HG02885 (cell line): ENCODE measurements at regions not wholly inside any gene's neighbourhood (a gene's known extent, or its start where the extent isn't known, plus 50 kb on each side); places are given as distances from the start of the nearest gene placed in this dataset.
"Not testable (repeated sequence)": the region's sequence is repeated elsewhere in the genome, so short reads cannot be mapped to it uniquely, and the experiment has no call there.

Experiments
- ATAC-seq: cut with Tn5 transposase; IDR thresholded peaks from one replicate; pipeline ENCODE4 v1.9.1; 2021; ENCODE audit warnings: mild to moderate bottlenecking; ENCODE audit not compliant: unreplicated experiment, poor library complexity

DNA sequence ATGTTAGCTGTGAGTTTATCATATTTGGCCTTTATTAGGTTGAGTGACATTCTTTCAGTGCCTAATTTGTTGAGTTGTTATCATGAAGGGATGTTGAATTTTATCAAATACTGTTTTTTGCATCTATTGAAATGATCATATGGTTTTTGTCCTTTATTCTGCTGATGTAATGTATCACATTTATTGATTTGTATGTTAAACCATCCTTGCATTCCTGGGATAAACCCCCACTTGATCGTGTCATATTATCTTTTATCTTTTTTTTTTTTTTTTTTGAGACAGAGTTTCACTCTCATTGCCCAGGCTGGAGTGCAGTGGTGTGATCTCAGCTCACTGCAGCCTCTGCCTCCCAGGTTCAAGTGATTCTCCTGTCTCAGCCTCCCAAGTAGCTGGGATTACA is 51.9 kb upstream of the MFGE8 start:
- ATAC-seq = not testable (repeated sequence)

DNA sequence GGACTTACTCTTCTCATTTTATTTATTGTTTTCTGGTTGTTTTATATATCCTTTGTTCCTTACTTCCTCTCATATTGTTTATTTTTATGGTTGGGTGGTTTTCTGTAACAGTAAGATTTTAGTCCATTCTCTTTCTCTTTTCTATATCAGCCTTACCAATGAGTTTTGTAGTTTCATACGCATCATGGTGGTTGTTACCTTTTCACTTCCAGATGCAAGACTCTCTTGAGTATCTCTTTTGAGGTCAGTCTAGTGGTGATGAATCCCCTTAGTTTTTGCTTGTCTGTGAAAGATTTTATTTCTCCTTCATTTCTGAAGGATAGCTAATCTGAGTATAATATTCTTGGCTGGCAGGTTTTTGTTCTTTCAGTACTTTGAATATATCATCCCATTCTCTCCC is 57.1 kb upstream of the MFGE8 start:
- no peak for ATAC-seq

DNA sequence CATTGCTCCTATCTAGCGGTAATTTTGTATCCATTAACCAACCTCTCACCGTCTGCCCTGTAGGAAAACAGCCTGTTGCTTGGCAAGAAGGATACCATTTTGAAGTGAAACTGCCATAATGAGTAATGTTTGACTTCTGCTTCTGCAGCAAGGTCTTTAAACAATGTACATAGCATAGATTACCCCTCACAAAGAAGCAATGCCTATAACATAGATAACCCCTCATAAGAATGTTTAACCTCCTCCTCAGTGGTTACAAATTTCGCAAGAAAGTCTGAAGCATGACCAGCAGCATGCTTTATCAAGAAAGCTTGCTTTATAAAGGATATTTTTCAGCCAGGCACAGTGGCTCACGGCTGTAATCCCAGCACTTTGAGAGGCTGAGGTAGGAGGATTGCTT is 61.2 kb upstream of the MFGE8 start:
- ATAC-seq = no peak

DNA sequence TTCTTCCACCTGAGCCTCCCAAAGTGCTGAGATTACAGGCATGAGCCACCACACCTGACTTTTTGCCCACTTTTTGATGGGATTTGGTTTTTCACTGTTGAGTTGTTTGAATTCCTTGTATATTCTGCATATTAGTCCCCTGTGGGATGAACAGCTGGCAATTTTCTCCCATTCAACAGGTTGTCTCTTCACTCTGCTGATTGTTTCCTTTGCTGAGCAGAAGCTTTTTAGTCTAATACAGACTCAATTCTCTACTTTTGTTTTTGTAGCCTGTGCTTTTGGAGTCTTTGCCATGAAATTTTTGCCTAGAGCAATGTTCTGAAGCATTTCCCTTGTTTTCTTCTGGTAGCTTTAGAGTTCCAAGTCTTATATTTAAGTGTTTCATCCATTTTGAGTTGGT is 62.7 kb upstream of the MFGE8 start:
- no peak for ATAC-seq

DNA sequence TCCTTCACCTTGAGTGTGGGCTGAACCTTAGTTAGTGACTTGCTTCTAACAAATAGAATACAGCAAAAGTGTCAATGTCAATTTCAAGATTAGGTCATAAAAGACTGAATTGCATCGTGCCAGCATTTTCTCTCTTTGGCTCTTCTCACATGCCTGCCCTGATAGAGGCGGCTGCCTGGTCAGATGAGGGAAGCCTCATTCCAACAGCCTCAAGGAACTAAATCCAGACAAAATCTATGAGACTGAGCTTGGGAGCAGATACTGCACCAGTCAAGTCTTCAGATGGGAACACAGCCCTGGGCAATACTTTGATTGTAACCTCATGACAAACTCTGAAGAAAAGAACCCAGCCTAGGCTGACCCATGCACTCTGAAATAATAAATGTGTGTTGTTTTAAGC is 63.5 kb upstream of the MFGE8 start:
- ATAC-seq = no peak

DNA sequence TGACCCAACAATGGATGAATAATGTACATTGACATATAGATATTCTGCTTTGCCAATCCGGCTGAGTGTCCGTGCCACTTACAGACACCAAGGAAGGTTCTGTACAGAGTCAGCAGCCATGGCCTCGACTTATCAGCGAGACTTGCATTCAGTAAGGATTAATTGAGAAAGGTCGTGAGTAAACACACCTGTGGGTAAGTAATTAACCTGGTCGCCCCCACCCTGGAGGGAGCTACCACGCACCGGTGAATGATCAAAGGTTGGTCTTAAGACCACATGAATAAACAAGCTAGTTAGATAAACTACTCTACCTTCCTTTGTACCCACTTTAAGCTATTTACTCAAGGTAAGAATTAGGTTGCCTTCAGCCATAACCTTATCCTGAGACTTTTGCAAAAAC is 66.5 kb upstream of the MFGE8 start:
- no peak for ATAC-seq

DNA sequence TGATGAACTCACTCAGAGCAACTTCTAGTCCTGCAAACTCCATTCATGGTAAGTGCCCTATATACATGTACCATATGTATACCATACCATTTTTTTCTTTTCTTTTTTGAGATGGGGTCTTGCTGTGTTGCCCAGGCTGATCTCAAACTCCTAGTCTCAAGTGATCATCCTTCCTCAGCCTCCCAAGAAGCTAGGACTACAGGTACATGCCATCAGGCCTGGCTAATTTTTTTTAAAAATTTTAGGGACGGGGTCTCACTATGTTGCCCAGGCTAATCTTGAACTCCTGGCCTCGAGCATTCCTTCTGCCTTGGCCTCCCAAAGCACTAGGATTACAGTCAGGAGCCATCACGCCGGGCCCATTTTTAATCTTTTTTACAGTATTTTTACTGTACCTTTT is 67.3 kb upstream of the MFGE8 start:
- ATAC-seq = no peak

DNA sequence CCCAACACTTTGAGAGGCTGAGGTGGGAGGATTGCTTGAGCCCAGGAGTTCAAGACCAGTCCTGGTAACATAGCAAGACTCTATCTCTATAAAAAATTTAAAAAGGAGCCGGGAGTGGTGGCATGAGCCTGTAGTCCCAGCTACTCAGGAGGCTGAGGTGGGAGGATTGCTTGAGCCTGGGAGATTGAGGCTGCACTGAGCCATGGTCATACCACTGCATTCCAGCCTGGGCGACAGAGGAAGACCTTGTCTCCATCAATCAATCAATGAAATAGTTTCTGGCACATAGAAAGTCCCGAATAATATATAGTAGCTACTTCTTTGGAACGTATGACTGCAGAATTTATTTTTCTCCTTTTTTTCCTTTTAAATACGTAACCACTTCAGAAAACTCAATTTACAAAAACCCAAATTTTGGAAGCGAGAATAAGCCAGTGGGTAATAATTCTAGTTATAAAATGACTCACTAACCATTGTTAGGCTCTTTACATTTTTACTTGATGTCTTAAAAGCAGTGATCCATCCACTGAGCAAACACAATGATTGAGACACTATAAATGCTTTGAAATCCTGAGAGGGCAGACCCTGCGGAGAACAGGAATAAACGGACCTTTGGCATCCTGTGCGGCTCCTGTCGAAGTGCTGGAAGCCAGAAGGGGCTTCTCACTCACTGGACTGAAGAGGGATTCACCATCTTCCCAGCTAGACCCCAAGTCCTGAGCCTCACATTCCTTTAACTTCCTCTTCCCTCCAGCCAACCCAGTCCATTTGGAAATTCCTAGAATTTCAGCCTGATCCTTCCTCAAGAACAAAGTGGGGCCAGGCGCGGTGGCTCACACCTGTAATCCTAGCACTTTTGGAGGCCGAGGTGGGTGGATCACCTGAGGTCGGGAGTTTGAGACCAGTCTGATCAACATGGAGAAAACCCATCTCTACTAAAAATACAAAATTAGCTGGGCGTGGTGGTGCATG is 68.4 kb upstream of the MFGE8 start:
- ATAC-seq = no peak

DNA sequence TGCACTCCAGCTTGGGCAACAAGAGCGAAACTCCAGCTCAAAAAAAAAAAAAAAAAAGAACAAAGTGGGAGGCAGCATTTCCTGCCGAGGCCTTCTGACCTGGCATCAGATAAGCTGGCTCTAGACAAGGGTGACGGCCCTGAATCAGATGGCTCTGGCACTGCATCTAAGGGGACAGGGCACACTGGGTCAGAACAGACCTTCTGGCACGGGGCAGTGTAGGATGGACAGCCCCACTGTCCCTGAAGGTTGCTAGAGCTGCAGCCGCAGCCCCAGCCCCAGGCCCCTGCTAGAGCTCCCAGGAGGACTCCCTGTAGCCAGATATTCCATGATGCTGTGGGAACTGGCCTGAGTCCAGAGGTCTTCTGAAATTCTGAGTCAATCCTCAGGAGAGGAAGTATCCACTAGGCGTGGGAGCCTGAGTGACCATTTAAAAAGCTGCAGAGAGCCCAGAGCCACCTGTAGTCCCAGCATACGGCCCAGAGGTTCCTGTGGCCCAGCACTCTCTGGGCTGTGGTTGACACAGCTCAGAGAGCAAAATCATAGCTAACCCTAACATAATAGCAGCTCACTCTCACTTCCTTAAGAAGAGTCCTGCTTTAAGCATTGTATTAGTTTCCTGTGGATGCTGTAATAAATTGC is 69.2 kb upstream of the MFGE8 start:
- ATAC-seq = peak; percentile 99

DNA sequence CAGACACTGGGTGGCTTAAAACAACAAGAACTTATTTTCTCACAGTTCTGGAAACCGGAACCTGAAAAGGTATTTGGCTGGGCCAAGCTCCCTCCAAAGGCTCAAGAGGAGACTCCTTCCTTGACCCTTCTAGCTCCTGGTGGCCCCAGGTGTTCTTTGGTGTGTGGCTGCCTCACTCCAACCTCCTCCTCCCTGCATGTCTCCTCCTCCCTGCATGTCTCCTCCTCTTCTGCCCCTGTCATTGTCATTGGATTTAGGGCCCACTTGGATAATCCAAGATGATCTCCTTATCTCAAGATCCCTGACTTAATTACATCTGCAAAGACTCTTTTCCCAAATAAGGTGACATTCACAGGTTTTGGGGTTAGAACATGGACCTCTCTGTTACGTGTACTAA is 69.8 kb upstream of the MFGE8 start:
- no peak for ATAC-seq

DNA sequence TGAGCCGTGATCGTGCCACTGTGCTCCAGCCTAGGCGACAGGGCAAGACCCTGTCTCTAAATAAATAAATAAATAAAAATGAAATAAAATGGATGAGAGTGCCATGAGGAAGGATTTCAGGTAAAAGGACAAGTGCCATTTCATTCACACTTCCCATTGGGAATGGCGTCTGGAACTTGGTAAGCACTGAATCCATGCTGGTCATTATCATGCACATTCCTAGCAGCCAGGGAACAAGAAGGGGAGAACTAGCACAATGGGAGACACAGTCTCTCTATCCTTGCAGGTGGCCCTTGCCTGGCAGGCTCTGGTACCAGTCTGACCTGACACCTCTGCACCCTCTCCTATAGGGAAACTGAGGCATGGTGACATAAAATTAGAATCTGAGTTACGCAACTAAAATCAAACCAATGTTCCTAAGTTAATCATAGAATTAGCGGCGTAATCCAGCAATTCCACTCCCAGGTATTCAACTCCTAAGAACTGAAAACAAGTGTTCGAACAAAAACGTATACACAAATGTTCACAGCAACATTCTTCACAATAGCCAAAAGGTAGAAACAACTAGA is 70.8 kb upstream of the MFGE8 start:
- ATAC-seq = no peak

DNA sequence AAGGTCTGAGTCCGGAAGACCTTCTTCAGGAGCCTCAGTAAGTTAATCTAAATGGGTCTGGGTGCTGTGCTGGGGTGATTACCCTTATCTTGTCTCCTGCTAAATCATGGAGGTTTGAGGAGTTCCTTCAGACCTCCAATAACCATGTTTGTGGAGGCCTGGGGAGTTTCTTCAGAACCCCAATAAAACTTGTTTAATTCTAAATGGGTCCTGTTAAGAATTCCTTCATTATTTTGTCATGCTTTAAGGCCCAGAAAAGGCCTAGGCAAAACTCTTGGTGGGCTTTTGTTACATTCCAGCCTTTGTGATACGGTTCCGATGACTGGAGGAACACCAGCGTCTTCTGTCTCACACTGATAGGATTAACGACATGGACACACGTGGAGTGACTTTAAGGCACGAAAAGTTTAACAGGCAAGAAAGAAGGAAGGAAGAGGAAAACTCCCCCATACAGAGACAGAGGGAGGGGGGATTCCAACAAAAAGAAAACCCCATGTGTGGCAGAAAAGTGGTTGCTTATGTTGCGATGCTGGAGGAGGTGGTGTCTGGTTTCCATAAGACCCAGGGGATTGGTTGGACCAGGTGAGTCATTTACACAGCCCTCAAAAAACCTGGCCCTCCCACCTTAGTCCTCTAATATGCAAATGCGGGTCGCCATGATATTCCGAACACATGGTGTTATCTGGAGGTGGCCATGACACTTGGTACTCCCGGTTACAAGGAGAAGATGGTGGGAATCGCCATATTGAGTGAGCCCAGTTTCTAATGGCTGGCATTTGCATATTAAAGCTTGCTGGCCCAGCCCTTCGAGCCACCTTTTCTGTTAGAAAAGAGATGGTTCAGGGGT is 72.6 kb upstream of the MFGE8 start:
- no peak for ATAC-seq

DNA sequence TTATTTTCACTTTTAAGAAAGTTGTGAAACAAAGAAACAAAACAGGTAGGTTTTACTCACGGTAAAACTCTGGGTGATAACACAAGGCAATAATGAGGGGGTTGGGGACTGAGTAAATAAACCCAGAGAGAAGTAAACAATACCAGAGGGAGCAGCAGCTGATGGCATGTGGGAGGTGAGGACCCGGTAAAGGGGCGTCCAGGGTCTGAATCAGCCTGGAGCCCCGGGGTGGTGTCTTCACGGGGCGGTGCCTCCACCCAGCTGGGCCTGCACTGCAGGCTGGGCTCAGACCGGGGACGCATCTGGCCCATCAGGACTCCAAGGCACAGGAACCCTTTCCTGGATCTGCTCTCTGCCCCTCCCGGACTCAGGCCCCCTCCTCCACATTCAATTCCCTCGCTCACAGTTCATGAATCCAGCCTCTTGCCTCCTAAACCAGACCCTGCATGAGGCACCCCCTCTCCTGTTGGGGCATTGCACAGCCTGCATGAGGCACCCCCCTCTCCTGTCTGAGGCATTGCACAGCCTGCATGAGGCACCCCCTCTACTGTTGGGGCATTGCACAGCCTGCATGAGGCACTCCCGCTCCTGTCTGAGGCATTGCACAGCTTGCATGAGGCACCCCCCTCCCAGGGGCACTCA is 73.9 kb upstream of the MFGE8 start:
- no peak for ATAC-seq

DNA sequence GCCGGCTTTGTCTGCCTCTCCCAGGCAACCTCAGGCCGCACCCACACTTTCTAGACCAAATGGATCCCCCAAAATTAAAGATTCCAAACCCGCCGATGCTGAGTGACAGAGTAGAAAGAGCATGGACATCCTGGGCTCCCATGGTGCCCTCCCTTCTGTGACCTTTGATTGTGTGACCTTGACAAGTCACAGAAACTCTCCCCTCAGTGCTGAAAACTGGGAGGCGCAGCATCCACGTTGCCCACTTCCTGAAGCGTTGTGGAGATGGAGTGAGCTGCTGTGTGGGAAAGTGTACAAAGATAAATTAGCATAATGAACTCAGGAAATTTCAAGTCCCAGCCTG is 74.4 kb upstream of the MFGE8 start:
- no peak for ATAC-seq

DNA sequence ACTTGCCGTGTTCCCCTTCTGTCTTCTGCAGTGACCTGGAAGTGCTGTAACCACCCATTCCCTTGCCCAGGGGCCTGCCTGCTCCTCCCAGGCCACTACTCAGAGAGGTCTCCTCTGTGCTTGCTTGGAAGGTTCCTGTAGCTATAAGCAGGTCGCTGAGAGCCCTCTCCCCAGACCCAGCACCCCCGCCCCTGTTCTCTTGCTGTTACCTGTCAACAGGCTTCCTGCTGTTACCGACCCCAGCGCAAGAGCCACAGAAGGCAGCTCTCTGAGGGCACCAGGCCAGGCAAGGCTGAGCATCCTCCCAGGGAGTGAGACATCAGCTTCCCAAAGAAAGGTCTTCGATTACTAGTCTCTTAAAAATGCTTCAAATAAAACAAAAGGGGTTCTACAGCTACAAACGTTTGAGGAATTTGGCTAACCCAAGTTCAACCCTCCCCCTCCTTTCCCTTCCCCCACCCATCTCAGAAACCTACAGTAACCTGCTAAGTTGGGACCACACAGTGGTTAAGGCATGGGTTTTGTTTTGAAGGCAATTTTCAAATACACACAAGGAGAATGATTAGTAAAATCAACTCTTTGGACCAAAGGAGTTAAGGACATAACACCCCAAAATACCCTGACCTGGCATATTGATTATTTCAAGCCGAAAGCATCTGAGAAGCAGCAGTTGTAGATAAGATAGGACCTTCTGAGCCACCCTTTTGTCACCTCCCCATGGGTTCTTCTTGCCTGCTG is 74.9 kb upstream of the MFGE8 start:
- ATAC-seq = no peak

DNA sequence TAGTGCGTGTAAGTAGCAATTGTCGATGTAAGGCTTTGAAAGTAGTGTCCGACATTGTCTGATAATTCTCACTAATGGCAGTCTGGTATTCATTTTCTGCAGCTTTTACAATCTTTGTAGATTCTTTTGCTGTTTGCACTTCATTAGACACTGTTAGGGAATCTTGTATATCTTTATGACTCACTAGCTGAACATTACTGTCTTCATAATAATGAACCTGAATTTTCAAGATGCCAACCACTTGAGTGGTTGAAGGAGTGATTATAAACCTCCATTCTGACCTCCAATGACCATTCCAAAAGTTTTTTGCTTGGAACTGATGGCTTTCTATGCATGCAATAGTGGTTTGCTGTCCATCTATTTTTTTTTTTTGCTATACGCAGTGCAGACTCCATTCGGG is 76.4 kb upstream of the MFGE8 start:
- ATAC-seq = no peak

DNA sequence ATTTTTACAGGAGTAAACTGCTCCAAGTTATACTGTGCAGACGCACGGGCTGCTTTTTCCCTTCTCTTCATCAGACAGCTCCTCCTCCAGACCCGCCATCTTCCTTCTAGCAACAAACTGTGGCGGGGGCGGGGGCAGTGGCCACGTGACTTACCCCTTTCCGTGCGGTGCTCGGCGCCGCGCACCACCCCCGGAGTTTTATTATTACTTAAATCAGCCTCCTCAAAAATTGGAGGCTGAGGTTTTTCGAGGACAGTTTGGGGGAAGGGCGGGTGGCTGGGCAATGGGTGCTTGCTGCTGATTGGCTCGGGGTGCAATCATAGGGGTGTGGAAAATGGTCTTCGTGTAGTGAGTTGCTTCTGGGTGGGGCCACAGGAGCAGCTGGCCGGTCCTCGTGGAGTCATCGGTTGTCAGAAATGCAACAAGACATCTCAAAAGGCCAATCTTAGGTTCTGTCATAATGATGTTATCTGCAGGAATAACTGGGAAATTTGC is 77.1 kb upstream of the MFGE8 start:
- ATAC-seq = no peak

DNA sequence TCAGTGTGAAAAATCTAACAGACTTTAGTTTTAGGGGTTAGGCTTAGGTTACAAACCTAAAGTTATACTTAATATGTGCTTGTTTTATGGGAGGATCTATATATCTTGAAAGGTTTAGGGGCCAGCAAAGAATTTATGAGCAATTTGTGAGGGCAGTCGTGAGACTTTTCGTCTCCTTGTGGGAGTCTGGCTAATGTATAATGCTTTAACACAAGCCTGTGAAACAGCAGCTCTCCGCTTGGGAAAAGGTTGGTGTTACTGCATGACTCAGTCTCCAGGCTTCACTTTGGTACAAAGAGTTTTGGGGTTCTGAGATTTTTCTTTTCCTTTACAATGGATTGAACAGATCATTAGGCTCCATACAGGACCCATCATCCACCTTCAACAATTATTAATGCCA is 79.0 kb upstream of the MFGE8 start:
- no peak for ATAC-seq

DNA sequence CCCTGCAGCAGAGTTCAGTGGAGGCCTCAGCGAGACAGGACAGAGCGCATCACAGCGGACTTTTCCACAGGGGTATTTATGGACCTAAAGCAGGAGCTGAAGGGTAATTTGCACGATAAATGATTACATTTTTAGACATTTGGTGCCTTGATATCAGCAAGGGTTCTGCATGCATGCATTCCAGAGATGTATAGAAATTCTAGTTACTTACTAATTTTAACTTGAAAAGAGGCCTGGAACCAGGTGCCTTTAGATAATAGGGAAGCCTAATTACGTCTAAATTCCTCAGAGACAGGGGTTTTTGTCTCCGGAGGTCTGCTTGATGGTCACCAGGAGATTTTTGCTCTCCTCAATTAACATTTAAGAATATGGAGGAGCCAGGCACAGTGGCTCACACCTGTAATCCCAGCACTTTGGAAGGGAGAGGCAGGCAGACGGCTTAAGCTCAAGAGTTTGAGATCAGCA is 79.8 kb upstream of the MFGE8 start:
- ATAC-seq = no peak
